ENCODE measurements at regions not wholly inside any gene's neighbourhood (a gene's known extent, or its start where the extent isn't known, plus 50 kb on each side); places are given as distances from the start of the nearest gene placed in this dataset.
"Not testable (repeated sequence)": the region's sequence is repeated elsewhere in the genome, so short reads cannot be mapped to it uniquely, and the experiment has no call there.

GRCh38 chr10:94115725-94116124 lies 122.0 kb downstream of the PLCE1 start:
- H3K9me3 ChIP-seq, result no peaks in the 10 kb centered on the region
- no peaks in the 10 kb centered on the region for H3K36me3 ChIP-seq (ENCODE audit: low read depth, missing control alignments)
- no peak overlapping the region for H3K27ac ChIP-seq
- H3K4me1 ChIP-seq, result peaks cover 3% of the 10 kb centered on the region
- 89 to 96% methylated on average over 4 of the region's 4 CpGs for WGBS, 2 donors
- no peak overlapping the region for H3K4me3 ChIP-seq
- intact Hi-C loops (cut with DNase I; ENCODE audit: low total_unique reads), result no loop called here
- TF ChIP-seq POLR2A (IDR thresholded peaks at IDR 0.05) (no peak), CTCF (IDR thresholded peaks at IDR 0.05) (no peak)
- DNase-seq, result no peak
- no peaks in the 10 kb centered on the region for H3K27me3 ChIP-seq

GRCh38 chr10:94116848-94117247 lies 123.1 kb downstream of the PLCE1 start:
- WGBS, 2 donors, result 83 to 89% methylated on average over 1 of the region's 1 CpG
- Histone ChIP-seq H3K27ac (no peak overlapping the region), H3K36me3 (ENCODE audit: low read depth, missing control alignments) (no peaks in the 10 kb centered on the region), H3K9me3 (no peaks in the 10 kb centered on the region), H3K27me3 (no peaks in the 10 kb centered on the region), H3K4me3 (no peak overlapping the region), H3K4me1 (peaks cover 3% of the 10 kb centered on the region)
- DNase-seq, result no peak
- no peak for TF ChIP-seq CTCF (IDR thresholded peaks at IDR 0.05)
- no peak for TF ChIP-seq POLR2A (IDR thresholded peaks at IDR 0.05)
- intact Hi-C loops (cut with DNase I; ENCODE audit: low total_unique reads), result no loop called here

- no peak for DNase-seq
- no peaks in the 10 kb centered on the region for H3K27me3 ChIP-seq
- peaks cover 3% of the 10 kb centered on the region for H3K4me1 ChIP-seq
- intact Hi-C loops (cut with DNase I; ENCODE audit: low total_unique reads), result no loop called here
- H3K4me3 ChIP-seq, result no peak overlapping the region
- 82 to 91% methylated on average over 2 of the region's 2 CpGs for WGBS, 2 donors
- no peaks in the 10 kb centered on the region for H3K36me3 ChIP-seq (ENCODE audit: low read depth, missing control alignments)
- TF ChIP-seq POLR2A (IDR thresholded peaks at IDR 0.05) (no peak), CTCF (IDR thresholded peaks at IDR 0.05) (no peak)
- H3K27ac ChIP-seq, result no peak overlapping the region
- no peaks in the 10 kb centered on the region for H3K9me3 ChIP-seq
These were observed 128.5 kb downstream of the PLCE1 start for GRCh38 chr10:94122211-94122610.

GRCh38 chr10:94123258-94123995 lies 129.7 kb downstream of the PLCE1 start:
- intact Hi-C loops (cut with DNase I; ENCODE audit: low total_unique reads), result no loop called here
- Histone ChIP-seq H3K4me3 (no peak overlapping the region), H3K4me1 (peaks cover 3% of the 10 kb centered on the region), H3K27ac (no peak overlapping the region), H3K27me3 (no peaks in the 10 kb centered on the region), H3K36me3 (ENCODE audit: low read depth, missing control alignments) (no peaks in the 10 kb centered on the region), H3K9me3 (no peaks in the 10 kb centered on the region)
- TF ChIP-seq POLR2A (IDR thresholded peaks at IDR 0.05) (no peak), CTCF (IDR thresholded peaks at IDR 0.05) (no peak)
- 60 to 67% methylated on average over 9 of the region's 9 CpGs for WGBS, 2 donors
- DNase-seq, result no peak

GRCh38 chr10:94124147-94124546 lies 130.4 kb downstream of the PLCE1 start:
- H3K27me3 ChIP-seq; H3K36me3 ChIP-seq (ENCODE audit: low read depth, missing control alignments); H3K9me3 ChIP-seq; H3K4me1 ChIP-seq; H3K27ac ChIP-seq; intact Hi-C loops (cut with DNase I; ENCODE audit: low total_unique reads); H3K4me3 ChIP-seq; DNase-seq: not testable (repeated sequence)
- WGBS, 2 donors, result 60 to 74% methylated on average over 2 of the region's 2 CpGs

GRCh38 chr10:94125268-94125667 lies 131.5 kb downstream of the PLCE1 start:
- H3K27ac ChIP-seq; H3K4me1 ChIP-seq; intact Hi-C loops (cut with DNase I; ENCODE audit: low total_unique reads); H3K4me3 ChIP-seq; H3K36me3 ChIP-seq (ENCODE audit: low read depth, missing control alignments); H3K27me3 ChIP-seq; DNase-seq; H3K9me3 ChIP-seq: not testable (repeated sequence)
- WGBS, 2 donors, result 85 to 89% methylated on average over 8 of the region's 8 CpGs

All from testis (tissue), 2 donors.